ENCODE measurements at regions not wholly inside any gene's neighbourhood (a gene's known extent, or its start where the extent isn't known, plus 50 kb on each side); places are given as distances from the start of the nearest gene placed in this dataset.

DNA sequence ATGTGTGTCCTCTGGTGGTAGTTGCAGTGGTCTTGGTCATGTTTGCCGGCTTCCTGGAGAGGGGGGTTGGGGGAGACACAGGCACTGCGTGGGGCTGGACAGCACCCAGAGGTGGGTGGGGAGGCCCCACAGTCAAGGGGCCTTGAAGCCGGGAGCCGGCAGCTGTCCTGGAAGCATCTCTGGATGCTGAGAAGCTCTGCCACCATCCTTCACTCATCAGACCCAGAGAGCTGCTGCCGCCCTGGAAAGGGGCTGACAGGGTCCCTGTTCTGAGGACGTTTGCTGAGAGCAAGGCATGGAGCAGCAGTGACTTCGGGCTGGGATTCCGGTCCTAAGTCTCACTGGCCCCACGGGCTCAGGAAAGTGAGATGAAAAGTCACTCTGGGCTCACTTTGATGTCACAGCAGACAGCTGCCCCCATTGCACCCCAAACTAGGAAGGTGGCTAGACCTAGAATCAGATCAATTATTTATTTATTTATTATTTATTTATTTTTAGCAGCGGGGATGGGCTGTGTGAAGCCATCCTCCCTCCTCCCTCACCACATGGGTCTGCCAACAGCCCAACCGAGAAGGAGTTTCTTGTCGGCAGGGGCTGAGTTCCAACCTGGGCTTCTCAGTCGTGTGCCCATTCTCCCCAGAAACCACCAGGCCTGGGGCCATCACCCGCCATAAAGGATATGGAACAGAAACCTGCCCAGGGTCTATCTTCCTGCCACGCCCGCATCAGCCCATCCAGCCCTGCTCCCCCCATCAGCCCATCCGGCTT is 547.4 kb downstream of the PTPRU start:
- ChIA-PET POLR2A (no interaction called here), CTCF (no interaction called here)
- peak; percentile 3 for DNase-seq (ENCODE audit: extremely low spot score)
- TF ChIP-seq TARDBP (IDR thresholded peaks at IDR 0.05) (no peak), CTBP1 (IDR thresholded peaks at IDR 0.05; ENCODE audit: borderline replicate concordance) (no peak), SP1 (IDR thresholded peaks at IDR 0.05) (no peak), NFRKB (IDR thresholded peaks at IDR 0.05) (no peak), FOXM1 (IDR thresholded peaks at IDR 0.05; ENCODE audit: borderline replicate concordance) (no peak), ARNT (IDR thresholded peaks at IDR 0.05) (no peak)

DNA sequence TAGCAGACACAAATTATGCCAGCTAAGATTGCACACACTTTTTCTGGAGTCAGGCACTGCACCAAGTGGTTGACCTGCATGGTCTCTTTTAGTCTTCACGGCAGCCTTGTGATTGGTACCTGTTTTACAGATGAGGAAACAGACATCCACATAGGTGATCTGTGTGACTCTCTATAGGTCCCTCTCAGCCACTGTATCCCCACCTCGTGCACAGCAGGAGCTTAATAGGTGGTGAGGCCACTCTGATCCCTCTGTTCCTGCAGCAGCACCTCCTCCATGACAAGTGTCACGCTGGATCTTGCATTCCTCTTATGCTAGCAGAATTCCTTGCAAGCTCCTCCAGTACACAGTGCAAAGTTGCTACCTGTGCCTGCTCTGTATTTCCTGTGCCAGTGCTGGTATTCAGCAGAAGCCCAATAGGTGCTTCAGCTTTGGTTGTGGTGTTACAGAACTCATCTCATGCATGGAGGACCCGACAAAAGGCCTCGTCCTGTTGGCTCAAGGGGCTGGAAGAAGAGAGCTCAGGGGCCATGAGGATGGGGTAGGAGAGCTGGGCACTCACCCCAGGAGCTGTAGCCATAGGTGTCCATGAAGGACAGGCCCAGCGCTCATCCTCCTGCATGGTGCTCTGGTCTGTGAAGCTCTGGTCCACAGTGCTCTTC is 546.7 kb downstream of the PTPRU start:
- POLR2A ChIA-PET = no interaction called here
- peak; percentile 4 for DNase-seq (ENCODE audit: extremely low spot score)
- CTCF ChIA-PET = no interaction called here
- TF ChIP-seq LEF1 (IDR thresholded peaks at IDR 0.05; ENCODE audit: borderline replicate concordance) = no peak
- no peak for TF ChIP-seq ARNT (IDR thresholded peaks at IDR 0.05)
- TF ChIP-seq, protein P1, sequence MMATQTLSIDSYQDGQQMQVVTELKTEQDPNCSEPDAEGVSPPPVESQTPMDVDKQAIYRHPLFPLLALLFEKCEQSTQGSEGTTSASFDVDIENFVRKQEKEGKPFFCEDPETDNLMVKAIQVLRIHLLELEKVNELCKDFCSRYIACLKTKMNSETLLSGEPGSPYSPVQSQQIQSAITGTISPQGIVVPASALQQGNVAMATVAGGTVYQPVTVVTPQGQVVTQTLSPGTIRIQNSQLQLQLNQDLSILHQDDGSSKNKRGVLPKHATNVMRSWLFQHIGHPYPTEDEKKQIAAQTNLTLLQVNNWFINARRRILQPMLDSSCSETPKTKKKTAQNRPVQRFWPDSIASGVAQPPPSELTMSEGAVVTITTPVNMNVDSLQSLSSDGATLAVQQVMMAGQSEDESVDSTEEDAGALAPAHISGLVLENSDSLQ (IDR thresholded peaks at IDR 0.05) = no peak
- no peak for TF ChIP-seq ZNF384 (IDR thresholded peaks at IDR 0.05)
- no peak for TF ChIP-seq ELF4 (IDR thresholded peaks at IDR 0.05)
- TF ChIP-seq TARDBP (IDR thresholded peaks at IDR 0.05) = no peak
- no peak for TF ChIP-seq FOXA1 (IDR thresholded peaks at IDR 0.05)
- TF ChIP-seq SP1 (IDR thresholded peaks at IDR 0.05) = no peak
- no peak for TF ChIP-seq HDGF (IDR thresholded peaks at IDR 0.05; ENCODE audit: borderline replicate concordance)
- no peak for TF ChIP-seq FOXK2 (IDR thresholded peaks at IDR 0.05)
- TF ChIP-seq FOXM1 (IDR thresholded peaks at IDR 0.05; ENCODE audit: borderline replicate concordance) = no peak
- TF ChIP-seq BHLHE40 (IDR thresholded peaks at IDR 0.05; ENCODE audit: borderline replicate concordance) = no peak
- TF ChIP-seq NFRKB (IDR thresholded peaks at IDR 0.05) = no peak
- TF ChIP-seq CTBP1 (IDR thresholded peaks at IDR 0.05; ENCODE audit: borderline replicate concordance) = no peak
- no peak for TF ChIP-seq SUZ12 (IDR thresholded peaks at IDR 0.05)

DNA sequence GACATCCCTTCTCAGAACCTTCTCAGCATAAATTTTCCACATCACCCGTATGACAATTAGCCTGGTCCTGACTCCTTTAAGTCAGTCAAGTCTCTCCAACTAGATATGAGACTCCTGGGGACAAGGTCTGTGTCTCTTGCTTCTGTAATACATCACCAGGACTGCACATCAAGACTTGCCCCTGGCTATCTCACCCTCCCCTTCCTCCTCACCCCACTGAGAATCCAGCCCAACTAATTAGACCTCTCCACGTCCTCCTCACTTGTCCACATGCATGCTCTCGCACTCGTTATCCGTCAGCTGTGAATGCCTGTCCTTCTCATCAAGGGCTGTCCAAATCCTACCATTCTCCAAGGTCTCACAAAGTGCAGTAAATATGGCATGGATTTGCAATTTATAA is 542.8 kb downstream of the PTPRU start:
- CTCF ChIA-PET = no interaction called here
- POLR2A ChIA-PET = no interaction called here
- peak; percentile 2 for DNase-seq (ENCODE audit: extremely low spot score)
- TF ChIP-seq ELF4 (IDR thresholded peaks at IDR 0.05) = no peak
- TF ChIP-seq SUZ12 (IDR thresholded peaks at IDR 0.05) = no peak
- no peak for TF ChIP-seq NFRKB (IDR thresholded peaks at IDR 0.05)
- no peak for TF ChIP-seq SP1 (IDR thresholded peaks at IDR 0.05)
- no peak for TF ChIP-seq L3MBTL2 (conservative IDR thresholded peaks at IDR 0.05)

DNA sequence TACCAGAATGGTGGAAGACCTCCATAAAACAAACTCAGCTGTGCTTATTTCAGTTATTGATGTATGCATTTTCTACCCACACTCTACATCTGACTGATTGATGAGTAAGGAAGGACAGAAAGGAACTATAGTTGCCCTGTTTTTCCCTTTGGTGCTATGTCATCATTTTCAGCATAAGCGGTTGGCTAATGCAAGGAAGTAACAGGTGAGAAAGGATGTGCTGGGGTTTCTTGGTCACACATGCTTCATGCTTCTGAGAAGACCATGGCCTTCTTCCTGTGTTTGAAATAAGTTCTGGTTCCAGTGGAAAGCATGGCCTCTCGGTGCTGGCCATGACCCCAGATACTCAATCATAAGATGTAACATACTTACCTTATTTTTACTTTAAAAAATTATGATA is 541.2 kb downstream of the PTPRU start:
- no peak for DNase-seq (ENCODE audit: extremely low spot score)
- ChIA-PET CTCF (no interaction called here), POLR2A (no interaction called here)
- TF ChIP-seq BHLHE40 (IDR thresholded peaks at IDR 0.05; ENCODE audit: borderline replicate concordance) = no peak
- TF ChIP-seq CTBP1 (IDR thresholded peaks at IDR 0.05; ENCODE audit: borderline replicate concordance) = no peak
- no peak for TF ChIP-seq FOXA1 (IDR thresholded peaks at IDR 0.05)
- TF ChIP-seq FOXM1 (IDR thresholded peaks at IDR 0.05; ENCODE audit: borderline replicate concordance) = no peak
- no peak for TF ChIP-seq LEF1 (IDR thresholded peaks at IDR 0.05; ENCODE audit: borderline replicate concordance)

DNA sequence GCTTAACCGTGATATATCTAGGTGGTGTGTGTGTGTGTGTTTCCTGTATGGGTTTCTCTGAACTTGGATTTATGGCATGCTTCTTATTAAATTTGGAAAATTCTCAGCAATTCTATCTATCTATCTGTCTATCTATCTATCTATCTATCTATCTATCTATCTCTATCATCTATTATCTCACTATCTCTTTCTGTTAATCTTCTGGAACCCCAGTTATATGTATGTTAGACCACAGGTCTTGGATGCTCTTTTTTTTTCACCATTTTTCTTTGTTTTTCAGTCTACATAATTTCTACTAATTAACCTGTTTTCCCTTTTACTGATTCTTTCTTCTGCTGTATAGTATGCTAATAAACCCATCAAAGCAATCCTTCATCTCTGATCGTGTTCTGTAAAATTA is 538.0 kb downstream of the PTPRU start:
- ChIA-PET CTCF (no interaction called here), POLR2A (no interaction called here)
- DNase-seq (ENCODE audit: extremely low spot score) = no peak
- TF ChIP-seq ELF4 (IDR thresholded peaks at IDR 0.05) (no peak), NFRKB (IDR thresholded peaks at IDR 0.05) (no peak), ZNF384 (IDR thresholded peaks at IDR 0.05) (no peak), BHLHE40 (IDR thresholded peaks at IDR 0.05; ENCODE audit: borderline replicate concordance) (no peak), LEF1 (IDR thresholded peaks at IDR 0.05; ENCODE audit: borderline replicate concordance) (no peak), CTBP1 (IDR thresholded peaks at IDR 0.05; ENCODE audit: borderline replicate concordance) (no peak), HDGF (IDR thresholded peaks at IDR 0.05; ENCODE audit: borderline replicate concordance) (no peak), FOXK2 (IDR thresholded peaks at IDR 0.05) (no peak)

DNA sequence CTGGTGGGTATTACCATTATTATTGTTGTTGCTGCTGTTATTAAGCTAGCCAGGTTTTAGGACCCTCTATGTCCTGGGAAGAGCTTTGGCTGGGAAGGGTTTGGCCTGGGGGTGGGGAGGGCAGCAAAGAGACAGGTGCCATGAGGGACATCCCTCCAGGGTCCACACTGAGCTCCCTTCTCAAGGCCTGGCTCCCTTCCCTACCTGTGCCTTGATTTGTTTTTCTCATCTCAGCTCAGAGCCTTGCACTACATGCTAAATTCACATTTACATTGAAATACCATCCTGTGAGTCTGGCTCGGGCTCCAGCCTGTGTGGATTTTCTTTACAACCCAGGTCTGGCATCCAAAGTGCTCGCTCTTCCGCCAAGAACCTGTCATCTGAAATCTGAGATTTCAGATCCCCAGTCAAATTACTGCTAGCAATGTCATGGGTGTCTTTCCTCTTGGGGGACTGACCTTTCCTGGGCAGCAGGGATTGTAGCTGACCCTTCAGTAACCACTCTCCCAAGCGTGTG is 536.3 kb downstream of the PTPRU start:
- ChIA-PET POLR2A (no interaction called here), CTCF (no interaction called here)
- peak; percentile 2 for DNase-seq (ENCODE audit: extremely low spot score)
- no peak for TF ChIP-seq HDGF (IDR thresholded peaks at IDR 0.05; ENCODE audit: borderline replicate concordance)
- no peak for TF ChIP-seq LEF1 (IDR thresholded peaks at IDR 0.05; ENCODE audit: borderline replicate concordance)
- no peak for TF ChIP-seq CTBP1 (IDR thresholded peaks at IDR 0.05; ENCODE audit: borderline replicate concordance)
- TF ChIP-seq, protein P1 (IDR thresholded peaks at IDR 0.05) = no peak
- TF ChIP-seq SP1 (IDR thresholded peaks at IDR 0.05) = no peak
- no peak for TF ChIP-seq L3MBTL2 (conservative IDR thresholded peaks at IDR 0.05)
- TF ChIP-seq FOXK2 (IDR thresholded peaks at IDR 0.05) = no peak
- TF ChIP-seq NFRKB (IDR thresholded peaks at IDR 0.05) = no peak
- no peak for TF ChIP-seq FOXA1 (IDR thresholded peaks at IDR 0.05)
- TF ChIP-seq ZNF384 (IDR thresholded peaks at IDR 0.05) = no peak
- no peak for TF ChIP-seq FOXM1 (IDR thresholded peaks at IDR 0.05; ENCODE audit: borderline replicate concordance)
- no peak for TF ChIP-seq ARNT (IDR thresholded peaks at IDR 0.05)
- TF ChIP-seq SUZ12 (IDR thresholded peaks at IDR 0.05) = no peak
- TF ChIP-seq ELF4 (IDR thresholded peaks at IDR 0.05) = no peak
- no peak for TF ChIP-seq BHLHE40 (IDR thresholded peaks at IDR 0.05; ENCODE audit: borderline replicate concordance)
- TF ChIP-seq TARDBP (IDR thresholded peaks at IDR 0.05) = no peak
